ENCODE measurements at regions not wholly inside any gene's neighbourhood (a gene's known extent, or its start where the extent isn't known, plus 50 kb on each side); places are given as distances from the start of the nearest gene placed in this dataset.

- DNase-seq, result no peak
Observed at GRCh38 chr7:155203059-155203881, 94.4 kb upstream of the INSIG1 start.

DNA sequence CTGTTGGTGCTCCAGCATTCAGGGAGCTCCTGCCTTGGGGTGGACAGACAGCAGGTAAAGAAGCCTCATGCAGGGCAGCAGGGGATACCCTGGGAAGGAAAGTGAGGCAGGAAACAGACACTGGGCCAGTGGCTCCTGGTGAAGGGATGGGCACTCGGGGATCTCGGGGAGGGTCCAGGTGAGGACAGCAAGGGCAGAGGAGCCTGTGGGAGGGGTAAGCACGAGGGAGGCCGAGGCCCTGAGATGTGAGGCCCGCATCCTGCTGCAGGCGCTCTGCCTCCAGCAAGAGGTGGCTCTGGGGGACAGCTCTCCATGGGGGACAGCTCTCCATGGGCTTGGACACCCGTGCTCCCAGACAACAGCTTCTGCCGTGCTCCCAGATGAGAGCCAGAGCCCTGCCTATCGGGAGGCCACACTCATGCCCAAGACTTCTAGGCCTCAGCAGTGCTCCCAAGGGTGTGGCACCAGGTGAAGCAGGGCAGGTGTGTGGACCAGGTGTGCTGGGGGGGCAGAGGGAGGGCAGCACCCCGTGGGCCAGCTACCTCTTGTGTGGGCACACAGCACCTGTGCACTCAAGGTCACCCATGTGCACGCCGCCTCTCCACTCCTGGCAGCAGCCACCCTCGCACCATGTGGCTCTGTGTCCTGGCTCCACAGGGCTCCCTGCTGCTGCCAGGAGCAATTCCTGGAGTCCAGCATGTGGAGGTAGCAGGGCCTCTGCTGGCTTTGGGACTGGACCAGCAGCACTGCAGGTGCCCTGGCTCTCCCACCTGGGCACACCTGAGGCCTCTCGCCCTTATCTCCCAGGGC is 93.6 kb upstream of the INSIG1 start:
- no peak for DNase-seq

- DNase-seq, result no peak
Observed at GRCh38 chr7:155204744-155205367, 92.8 kb upstream of the INSIG1 start.

DNA sequence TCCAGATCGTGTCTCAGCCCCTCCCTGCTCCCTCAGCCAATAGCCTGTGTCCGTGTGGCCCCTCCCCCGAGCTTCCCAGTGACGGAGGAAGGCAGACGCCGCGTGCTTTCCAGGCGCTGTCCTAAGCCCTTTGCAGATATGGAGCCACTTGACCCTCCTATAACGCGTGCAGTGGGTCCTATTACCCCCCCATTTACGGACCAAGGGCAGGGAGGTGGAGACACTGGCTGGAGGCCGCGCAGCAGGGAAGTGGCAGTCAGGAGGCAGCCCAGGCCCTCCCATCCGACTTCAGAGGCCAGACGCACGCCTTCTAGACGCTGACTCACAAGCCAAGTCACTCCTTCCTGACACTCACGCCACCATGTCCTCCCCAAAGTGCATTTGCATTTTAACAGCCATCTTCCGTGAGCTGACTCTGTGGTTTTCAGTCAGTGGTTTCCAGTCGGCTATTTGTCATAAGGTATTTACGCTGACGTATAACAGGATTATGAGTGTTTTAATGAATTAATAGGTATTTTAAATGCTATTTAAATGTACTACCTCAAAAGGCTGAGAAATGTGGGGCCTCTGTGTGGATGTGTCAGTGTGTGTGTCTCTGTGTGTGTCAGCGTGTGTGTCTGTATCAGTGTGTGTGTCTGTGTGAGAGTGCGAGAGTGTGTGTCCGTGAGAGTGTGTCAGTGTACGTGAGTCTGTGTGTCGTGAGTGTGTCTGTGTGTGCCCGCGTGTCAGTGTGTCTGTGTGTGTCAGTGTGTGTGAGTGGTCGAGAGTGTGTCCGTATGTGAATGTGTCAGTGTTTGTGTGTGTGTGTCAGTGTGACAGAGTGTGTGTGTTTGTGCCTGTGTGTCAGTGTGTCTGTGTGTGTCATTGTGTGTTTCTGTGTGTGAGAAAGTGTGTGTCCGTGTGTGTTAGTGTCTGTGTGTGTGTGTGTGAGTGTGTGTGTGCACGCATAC is 92.0 kb upstream of the INSIG1 start:
- DNase-seq, result peak; percentile 91 to 92

DNA sequence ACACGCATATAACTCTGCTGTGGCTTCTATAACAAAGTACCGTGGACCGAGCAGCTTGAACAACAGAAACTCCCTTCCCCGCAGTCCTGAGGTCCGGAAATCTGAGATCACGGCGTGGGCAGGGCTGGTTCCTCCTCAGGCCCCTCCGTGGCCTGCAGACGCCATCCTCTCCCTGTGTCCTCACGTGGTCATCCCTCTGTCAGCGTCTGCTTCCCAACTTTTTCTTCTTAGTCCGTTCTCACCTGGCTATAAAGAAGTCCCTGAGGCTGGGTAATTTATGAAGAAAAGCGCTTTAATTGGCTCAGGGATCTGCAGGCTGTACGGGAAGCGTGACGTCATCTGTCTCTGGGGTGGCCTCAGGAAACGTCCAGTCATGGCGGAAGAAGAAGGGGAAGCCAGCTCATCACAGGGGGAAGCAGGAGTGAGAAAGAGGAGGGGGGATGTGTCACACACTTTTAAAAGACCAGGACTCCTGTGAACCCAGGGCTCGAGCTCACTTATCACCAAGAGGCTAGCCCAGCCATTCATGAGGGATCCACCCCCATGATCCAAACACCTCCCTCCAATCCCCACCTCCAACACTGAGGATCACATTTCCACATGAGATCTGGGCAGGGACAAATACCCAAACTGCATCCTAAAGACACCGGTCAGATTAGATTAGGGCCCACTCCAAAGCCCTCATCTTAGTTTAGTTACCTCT is 91.2 kb upstream of the INSIG1 start:
- DNase-seq, result peak; percentile 81 to 89

DNA sequence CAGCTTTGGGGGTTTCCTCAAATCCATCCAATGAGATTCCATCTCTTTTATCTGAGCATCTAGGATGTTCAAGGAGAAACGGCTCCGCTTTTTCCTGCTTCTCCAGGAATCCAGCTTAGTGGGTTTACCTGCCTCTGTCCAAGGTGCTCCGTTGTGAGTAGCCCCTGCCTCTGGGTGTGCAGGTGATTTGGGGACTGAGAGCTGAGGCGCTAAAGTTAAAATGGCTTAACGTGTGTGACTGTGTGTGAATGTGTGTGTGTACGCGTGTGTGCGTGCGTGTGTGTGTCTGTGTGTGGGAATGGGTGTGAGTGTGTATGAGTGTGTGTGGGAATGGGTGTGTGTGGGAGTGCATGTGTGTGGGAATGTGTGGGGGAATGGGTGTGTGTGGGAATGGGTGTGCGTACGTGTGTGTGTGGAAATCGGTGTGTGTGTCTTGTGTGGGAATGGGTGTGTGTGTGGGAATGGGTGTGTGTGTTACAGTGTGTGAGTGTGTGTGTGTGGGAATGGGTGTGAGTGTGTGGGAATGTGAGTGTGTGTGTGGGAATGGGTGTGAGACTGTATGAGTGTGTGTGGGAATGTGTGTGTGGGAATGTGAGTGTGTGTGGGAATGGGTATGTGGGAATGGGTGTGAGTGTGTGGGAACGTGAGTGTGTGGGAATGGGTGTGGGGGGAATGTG is 90.2 kb upstream of the INSIG1 start:
- DNase-seq, result no peak

DNA sequence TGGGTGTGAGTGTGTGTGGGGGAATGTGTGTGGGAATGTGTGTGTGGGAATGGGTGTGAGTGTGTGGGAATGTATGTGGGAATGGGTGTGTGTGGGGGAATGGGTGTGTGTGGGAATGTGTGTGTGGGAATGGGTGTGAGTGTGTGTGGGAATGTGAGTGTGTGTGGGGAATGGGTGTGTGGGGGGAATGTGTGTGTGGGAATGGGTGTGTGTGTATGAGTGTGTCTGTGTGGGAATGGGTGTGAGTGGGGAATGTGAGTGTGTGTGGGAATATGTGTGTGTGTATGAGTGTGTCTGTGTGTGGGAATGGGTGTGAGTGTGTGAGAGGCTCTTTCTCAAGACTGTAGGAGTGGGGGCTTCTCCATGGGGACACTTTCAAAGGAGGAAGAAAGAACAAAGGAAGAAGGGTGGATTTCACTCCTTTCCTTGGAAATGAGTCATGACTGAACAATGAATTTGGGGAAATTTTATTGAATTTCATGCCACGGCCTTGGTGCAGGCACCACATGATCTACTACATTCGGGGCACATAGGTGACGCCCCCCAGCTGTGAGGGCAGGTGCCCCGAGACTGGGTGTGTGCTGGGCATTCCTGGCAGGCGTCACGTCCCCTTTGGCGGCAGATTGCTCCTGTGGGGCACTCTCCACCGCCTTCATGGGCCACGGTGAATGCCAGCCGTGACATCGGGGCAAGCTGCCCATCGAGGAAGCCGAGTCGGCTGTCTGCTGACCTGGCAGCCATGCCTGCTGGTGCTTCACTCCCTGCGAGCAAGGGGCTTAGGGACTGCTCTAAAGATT is 88.8 kb upstream of the INSIG1 start:
- no peak for DNase-seq

DNA sequence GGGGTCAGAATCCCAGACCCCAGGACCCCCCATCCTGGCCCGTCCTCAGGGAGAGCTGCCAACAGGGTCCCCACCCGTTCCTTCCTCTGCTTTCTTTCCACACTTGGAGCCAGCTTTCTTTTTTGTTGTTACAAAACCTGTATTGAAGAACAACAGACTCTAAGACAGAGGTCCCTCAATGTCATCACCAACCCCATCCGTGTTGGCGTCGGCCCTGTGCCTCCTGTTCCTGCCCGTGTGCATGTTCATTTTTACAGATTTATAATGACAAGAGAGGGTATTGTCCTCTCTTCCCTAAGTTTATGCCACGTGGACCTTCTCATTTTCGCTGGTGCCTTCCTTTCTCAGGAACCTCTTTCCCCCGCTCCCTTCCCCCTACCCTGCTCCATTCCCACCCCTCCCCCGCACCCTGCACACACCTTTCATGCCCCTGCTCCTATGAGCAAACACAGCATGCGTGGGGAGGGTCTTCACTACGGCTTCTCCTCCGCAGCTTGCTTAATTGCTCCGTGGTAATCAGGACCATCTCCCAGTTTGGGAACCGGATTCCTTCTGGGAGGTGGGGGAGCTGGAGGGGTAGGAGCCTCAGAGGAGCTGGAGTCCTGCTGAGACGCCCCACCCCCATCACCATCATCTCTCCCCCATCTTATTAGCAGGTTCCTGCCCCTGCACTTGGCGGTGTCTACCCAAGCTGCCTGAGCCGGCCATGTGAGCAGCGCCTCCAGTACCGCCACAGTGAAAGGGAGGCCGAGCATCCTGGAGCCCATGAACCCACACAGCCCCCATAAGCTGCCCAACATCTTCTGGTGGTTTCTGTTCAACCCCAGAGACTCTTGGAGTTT is 88.0 kb upstream of the INSIG1 start:
- DNase-seq, result no peak

- no peak for DNase-seq
Observed at GRCh38 chr7:155210356-155210755, 87.3 kb upstream of the INSIG1 start.

- DNase-seq, result no peak
Observed at GRCh38 chr7:155211173-155211572, 86.5 kb upstream of the INSIG1 start.

GRCh38 chr7:155211761-155212160 is 85.9 kb upstream of the INSIG1 start:
- DNase-seq, result no peak

GRCh38 chr7:155212301-155213015 is 85.2 kb upstream of the INSIG1 start:
- no peak for DNase-seq

GRCh38 chr7:155213385-155213784 is 84.3 kb upstream of the INSIG1 start:
- DNase-seq, result no peak

DNA sequence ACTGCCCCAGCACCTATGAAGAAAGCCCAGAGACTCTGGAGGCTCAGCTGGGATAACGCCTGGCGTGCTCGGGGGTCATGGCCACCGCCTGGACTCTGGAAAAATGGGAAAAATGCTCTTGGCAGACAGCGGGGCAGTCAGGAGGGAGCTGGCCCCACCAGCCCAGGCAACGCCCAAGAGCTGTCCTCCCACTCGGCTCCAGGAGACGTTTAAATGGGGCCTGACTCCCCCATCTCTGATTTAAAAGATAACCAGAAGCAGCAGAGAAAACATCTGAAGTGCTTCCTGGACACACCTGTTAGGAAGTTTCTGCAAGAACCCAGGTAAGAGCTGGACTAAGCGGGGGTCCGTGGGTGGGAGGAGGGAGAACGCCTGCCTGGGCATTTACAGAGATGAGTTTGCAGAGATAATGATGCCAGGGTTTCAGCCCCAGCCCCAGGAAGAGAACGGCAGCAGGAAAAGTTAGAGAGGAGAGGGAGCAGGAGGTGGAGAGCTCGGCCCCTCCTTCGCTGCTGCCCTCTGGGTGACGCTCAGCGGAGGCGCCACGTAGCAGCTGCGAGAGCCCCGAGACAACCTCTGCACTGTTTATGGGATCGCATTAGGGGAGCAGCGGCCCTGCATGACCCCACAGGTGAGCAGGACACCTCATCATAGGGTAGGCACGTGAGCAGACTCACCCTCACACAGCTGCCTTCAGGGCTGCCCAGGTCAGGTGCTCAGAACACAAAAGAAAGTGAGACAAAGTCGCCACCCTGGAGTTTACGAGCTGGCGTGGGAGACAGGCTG is 83.5 kb upstream of the INSIG1 start:
- no peak for DNase-seq

GRCh38 chr7:155215576-155216325 is 81.9 kb upstream of the INSIG1 start:
- DNase-seq, result no peak

GRCh38 chr7:155216475-155217272 is 81.0 kb upstream of the INSIG1 start:
- DNase-seq, result no peak

All from CD4-positive, alpha-beta T cell treated with Interleukin-4 for 1 hour (primary cell).